ENCODE measurements at regions not wholly inside any gene's neighbourhood (a gene's known extent, or its start where the extent isn't known, plus 50 kb on each side); places are given as distances from the start of the nearest gene placed in this dataset.

GRCh38 chr2:173666171-173666888 lies 298.8 kb downstream of the SP3 start:
- DNase-seq (ENCODE audit: low spot score): no peak

GRCh38 chr2:173667014-173667413 lies 298.2 kb downstream of the SP3 start:
- no peak for DNase-seq (ENCODE audit: low spot score)

DNA sequence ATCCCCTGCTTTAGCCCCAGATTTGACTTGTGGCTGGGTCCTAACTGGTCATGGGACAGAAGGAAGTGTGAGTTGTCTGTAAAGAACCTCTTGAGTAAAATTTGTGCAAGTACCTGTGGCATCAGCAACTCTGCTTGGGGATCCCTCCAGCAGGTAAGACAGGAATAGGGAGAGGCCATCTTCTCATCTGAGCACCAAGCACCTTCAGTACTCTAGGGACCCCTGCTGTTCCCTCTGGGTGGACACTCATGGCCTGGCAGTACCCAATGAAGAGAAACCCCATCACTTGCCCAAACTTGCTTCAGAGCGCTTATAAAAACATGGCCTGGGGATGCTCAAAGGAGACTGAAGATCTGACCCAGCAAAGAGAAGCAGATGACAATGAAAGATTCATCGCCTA lies 297.8 kb downstream of the SP3 start:
- peak; percentile 25 for DNase-seq (ENCODE audit: low spot score)

GRCh38 chr2:173669271-173669853 lies 295.8 kb downstream of the SP3 start:
- DNase-seq (ENCODE audit: low spot score): no peak

DNA sequence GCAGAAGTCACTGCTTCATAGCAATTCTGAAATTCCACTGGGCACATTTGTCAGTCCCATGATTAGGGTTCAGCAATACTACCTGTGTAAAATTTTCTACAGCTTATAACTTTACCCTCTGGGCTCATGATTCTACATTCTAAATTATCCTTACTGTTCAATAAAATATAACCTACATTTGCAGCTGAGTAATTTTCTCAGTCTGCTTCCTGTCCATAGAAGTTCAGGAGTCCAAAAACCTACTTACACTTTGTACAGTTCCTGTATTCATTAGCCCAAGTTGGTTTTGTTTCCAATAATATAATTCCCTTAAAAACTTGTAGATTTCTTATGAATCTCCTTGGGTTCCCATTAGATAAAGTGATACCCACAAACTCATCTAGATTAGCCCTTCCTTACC lies 295.3 kb downstream of the SP3 start:
- no peak for DNase-seq (ENCODE audit: low spot score)

- DNase-seq (ENCODE audit: low spot score): no peak
Measured at GRCh38 chr2:173672573-173673340, 292.4 kb downstream of the SP3 start.

DNA sequence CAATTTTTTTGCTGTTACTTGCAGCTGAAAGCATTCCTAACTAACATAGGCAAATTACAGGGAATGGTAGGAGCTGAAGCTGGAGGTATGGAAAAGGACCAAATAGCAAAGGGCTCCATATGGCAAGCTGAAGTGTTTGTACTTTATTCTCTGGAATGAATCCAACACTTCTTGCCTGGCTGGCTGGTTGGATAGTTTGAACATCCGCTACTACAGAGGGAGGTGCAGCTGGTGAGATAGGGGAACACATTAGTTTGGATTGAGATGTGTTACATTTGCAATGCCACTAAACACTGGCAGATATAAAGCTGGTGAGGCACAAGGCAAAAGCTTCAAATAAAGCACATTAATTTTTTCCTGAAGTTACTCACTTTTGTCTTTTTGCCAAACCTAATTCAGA lies 291.5 kb downstream of the SP3 start:
- no peak for DNase-seq (ENCODE audit: low spot score)

GRCh38 chr2:173676647-173677046 lies 288.5 kb downstream of the SP3 start:
- no peak for DNase-seq (ENCODE audit: low spot score)

- no peak for DNase-seq (ENCODE audit: low spot score)
Measured at GRCh38 chr2:173678186-173678585, 287.0 kb downstream of the SP3 start.

DNA sequence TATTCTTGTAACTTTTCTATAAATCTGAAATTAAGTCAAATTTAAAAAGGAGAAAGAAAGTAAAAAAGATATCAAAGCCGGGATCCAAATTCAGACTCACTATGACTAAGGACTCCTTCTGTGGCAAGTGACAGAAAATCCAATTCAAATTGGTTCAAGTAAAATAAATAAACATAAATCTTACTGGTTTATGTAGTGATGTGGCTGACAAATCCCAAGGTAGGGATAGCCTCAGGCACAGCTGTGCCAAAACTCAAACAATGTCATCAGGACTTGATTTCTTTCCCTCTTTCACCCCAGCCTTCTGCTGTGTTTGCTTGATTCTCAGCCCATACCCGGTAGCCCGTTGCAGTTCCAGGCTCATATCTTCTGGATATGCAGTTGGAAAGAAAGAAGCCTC lies 284.6 kb downstream of the SP3 start:
- no peak for DNase-seq (ENCODE audit: low spot score)

GRCh38 chr2:173681881-173682650 lies 283.1 kb downstream of the SP3 start:
- DNase-seq (ENCODE audit: low spot score): no peak

- DNase-seq (ENCODE audit: low spot score): no peak
Measured at GRCh38 chr2:173684896-173685459, 280.2 kb downstream of the SP3 start.

DNA sequence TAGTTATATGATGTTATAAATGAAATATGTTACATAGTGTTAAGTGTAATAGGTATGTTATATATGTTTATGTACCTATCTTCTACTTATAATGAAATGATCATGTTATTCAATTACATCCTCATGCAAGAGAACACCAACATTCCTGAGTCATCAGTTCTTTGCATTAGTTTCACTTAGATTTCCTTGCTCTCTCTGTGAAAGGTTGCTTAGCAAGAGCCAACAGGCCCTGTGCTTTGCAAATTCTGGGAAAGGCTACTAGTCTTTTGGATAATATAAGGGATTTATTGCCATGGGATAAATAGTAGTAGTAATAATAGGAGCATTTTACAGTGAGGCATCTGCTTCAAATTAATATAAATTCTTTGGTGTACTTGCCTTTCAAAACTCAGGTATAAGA lies 274.8 kb downstream of the SP3 start:
- no peak for DNase-seq (ENCODE audit: low spot score)

- no peak for DNase-seq (ENCODE audit: low spot score)
Measured at GRCh38 chr2:173692068-173692467, 273.1 kb downstream of the SP3 start.

- no peak for DNase-seq (ENCODE audit: low spot score)
Measured at GRCh38 chr2:173693044-173693589, 272.1 kb downstream of the SP3 start.

DNA sequence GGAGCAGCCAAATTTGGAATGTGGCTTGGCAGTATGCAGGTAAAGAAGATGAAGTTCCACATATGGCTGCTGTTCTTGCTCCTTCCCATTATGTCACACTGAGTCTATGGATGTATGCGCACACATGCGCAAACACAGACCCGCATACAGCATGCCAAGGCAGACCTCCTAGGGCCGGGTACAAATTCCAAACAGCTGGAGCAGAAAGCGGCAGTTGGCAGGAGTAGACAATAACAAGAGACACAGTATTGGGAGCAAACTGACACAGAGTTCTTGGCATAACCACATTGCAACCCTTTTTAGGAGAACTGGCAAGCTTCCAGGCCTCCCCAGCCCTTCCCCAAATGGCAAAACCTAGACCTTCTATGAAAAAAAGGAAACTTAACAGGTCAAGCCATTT lies 268.9 kb downstream of the SP3 start:
- DNase-seq (ENCODE audit: low spot score): no peak

DNA sequence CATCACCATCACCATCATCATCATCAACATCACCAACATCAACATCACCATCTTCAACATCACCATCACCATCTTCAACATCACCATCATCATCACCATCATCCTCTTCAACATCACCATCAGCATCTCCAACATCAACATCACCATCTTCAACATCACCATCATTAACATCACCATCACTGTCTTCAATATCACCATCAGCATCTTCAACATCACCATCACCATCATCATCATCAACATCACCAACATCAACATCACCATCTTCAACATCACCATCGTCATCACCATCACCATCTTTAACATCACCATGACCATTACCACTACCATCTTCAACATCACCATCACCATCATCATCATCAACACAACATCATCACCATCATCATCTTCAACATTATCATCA lies 267.2 kb downstream of the SP3 start:
- DNase-seq (ENCODE audit: low spot score): no peak

GRCh38 chr2:173705656-173706055 lies 259.5 kb downstream of the SP3 start:
- DNase-seq (ENCODE audit: low spot score): no peak

DNA sequence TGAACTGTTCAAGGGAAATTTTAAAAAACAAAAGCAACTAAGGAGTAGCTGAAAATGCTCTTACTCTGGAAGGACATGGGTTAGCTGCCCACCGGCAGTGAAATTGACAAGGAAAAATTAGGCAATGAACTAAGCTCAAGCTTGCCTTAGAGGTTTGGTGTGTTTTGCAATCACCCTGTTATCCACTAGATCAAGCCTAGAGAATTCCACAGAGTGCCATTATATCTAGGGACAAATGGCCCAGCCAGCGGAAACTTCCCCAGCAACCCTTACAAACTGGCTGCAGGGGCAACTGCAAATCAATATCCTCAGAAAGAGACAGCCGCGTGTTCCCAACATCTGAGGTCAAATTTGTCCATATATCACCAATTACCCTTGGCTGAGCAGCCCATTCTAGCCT lies 258.2 kb downstream of the SP3 start:
- no peak for DNase-seq (ENCODE audit: low spot score)

GRCh38 chr2:173708806-173709205 lies 256.4 kb downstream of the SP3 start:
- no peak for DNase-seq (ENCODE audit: low spot score)

- no peak for DNase-seq (ENCODE audit: low spot score)
Measured at GRCh38 chr2:173711816-173712215, 253.4 kb downstream of the SP3 start.
